Lung (tissue), 11 donors: ENCODE measurements at regions not wholly inside any gene's neighbourhood (a gene's known extent, or its start where the extent isn't known, plus 50 kb on each side); places are given as distances from the start of the nearest gene placed in this dataset.

ENCODE experiments used
- ATAC-seq: fragments of 200-7000 bp; cut with Tn5 transposase; one replicate; pipeline ENCODE4 v1.9.1; 2020; ENCODE audit warnings: moderate number of reproducible peaks; ENCODE audit not compliant: insufficient read depth, low FRiP score
- DNase-seq, 3 donors: peaks; one replicate each; pipeline ENCODE4 v3.0.0-alpha.2; 2013 to 2017
- H3K27ac ChIP-seq, 2 donors: one replicate each; pipeline ENCODE4 v1.5.1; 2013; ENCODE audit warnings: mild to moderate bottlenecking in 2 of 2, moderate library complexity in 2 of 2, control low read depth in 1 of 2, inconsistent platforms in 1 of 2, low read depth in 1 of 2, low read length in 1 of 2
- H3K27me3 ChIP-seq, 3 donors: one replicate each; pipeline ENCODE4 v1.5.1; 2013; ENCODE audit warnings: low read length in 2 of 3; ENCODE audit not compliant: control insufficient read depth in 3 of 3, insufficient read depth in 3 of 3
- H3K36me3 ChIP-seq, 4 donors: one replicate each; pipeline ENCODE4 v1.5.1; 2013; ENCODE audit warnings: low read length in 4 of 4, mild to moderate bottlenecking in 1 of 4, moderate library complexity in 1 of 4; ENCODE audit not compliant: control insufficient read depth in 4 of 4, insufficient read depth in 4 of 4
- H3K4me1 ChIP-seq, 5 donors: one replicate each; pipeline ENCODE4 v1.5.1; 2013; ENCODE audit warnings: low read length in 5 of 5, mild to moderate bottlenecking in 2 of 5, moderate library complexity in 1 of 5; ENCODE audit not compliant: control insufficient read depth in 5 of 5, insufficient read depth in 5 of 5
- H3K4me3 ChIP-seq: one replicate; pipeline ENCODE4 v1.5.1; 2013; ENCODE audit warnings: mild to moderate bottlenecking, control low read depth, moderate library complexity
- H3K9ac ChIP-seq, 2 donors: one replicate each; pipeline ENCODE4 v1.5.1; 2013; ENCODE audit warnings: low read length in 2 of 2, control low read depth in 1 of 2; ENCODE audit not compliant: insufficient read depth in 1 of 2
- H3K9me3 ChIP-seq, 4 donors: one replicate each; pipeline ENCODE4 v1.5.1; 2013; ENCODE audit warnings: low read length in 3 of 4, mild to moderate bottlenecking in 1 of 4, moderate library complexity in 1 of 4; ENCODE audit not compliant: control insufficient read depth in 4 of 4, insufficient read depth in 3 of 4
- WGBS, 2 donors: extraction: QIAGEN DNeasy Blood & Tissue Kit; methylation state at CpG; one replicate each; pipeline ENCODE4 v1.1.7; 2013; 5-methylcytosine and 5-hydroxymethylcytosine counted together
- TF ChIP-seq, protein P1 (sequence below): IDR thresholded peaks from 2 replicates; pipeline ENCODE4 v1.5.1; 2012; ENCODE audit warnings: mild to moderate bottlenecking; ENCODE audit errors: control extremely low read depth, extremely low read depth
- donor health status: control.
- donor health status: control.
- donor health status: Bipolar disorder and iron deficiency.
- donor health status: healthy.
- donor health status: DM: yes; HTN: yes; CAD: no.

DNA sequence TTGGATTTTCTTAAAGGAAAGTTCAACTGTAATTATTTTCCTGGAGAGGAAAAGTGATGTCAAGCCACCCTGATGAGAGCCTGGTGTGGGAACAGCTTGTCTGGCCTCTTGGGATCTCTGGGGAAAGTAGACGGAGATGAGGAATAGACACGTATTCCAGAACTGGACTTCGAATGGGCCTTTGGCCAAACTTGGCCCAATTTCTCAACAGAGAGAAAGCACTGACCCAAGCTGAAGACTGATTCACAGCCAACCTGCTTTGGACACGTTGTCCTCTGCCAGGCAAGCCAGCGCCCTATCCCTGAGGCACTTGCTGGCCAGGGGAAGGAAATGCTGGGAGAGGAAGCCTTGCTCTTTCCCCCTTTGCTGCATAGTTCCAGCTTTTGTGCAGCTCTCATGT, 70.8 kb upstream of the CTAGE1 start:
- H3K9me3 ChIP-seq = no peaks in the 10 kb centered on the region
- no peaks in the 10 kb centered on the region for H3K36me3 ChIP-seq
- H3K27ac ChIP-seq = no peak overlapping the region
- H3K4me1 ChIP-seq = peaks cover 0 to 12% (median 0%) of the 10 kb centered on the region in 5 donors
- whole genome bisulfite sequencing, 2 donors = 67 to 86% methylated on average over 5 of the region's 5 CpGs
- H3K9ac ChIP-seq = no peak overlapping the region
- ATAC-seq (no peak), DNase-seq (no peak)
- H3K4me3 ChIP-seq = no peak overlapping the region
- H3K27me3 ChIP-seq = no peaks in the 10 kb centered on the region
- TF ChIP-seq, protein P1, sequence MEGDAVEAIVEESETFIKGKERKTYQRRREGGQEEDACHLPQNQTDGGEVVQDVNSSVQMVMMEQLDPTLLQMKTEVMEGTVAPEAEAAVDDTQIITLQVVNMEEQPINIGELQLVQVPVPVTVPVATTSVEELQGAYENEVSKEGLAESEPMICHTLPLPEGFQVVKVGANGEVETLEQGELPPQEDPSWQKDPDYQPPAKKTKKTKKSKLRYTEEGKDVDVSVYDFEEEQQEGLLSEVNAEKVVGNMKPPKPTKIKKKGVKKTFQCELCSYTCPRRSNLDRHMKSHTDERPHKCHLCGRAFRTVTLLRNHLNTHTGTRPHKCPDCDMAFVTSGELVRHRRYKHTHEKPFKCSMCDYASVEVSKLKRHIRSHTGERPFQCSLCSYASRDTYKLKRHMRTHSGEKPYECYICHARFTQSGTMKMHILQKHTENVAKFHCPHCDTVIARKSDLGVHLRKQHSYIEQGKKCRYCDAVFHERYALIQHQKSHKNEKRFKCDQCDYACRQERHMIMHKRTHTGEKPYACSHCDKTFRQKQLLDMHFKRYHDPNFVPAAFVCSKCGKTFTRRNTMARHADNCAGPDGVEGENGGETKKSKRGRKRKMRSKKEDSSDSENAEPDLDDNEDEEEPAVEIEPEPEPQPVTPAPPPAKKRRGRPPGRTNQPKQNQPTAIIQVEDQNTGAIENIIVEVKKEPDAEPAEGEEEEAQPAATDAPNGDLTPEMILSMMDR = no peak

DNA sequence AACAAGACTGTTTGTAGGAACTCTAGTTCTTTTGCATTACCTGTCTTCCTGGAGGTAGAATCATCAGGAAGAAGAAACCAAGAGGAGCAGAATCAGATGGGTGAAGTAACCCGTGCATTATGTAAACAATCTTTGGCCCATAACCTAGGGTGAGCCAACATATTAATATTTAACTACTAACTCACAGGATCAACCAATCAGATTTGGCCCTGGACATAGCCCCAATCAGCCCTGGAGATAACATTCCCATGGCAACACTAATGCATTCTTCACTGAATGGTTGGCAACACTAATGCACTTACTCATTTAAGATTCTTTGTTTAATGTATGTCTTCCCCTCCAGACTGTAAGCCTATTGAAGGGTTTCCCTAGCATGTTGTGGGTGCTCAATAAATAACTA, 72.0 kb upstream of the CTAGE1 start:
- no peaks in the 10 kb centered on the region for H3K27me3 ChIP-seq
- peaks cover 0 to 16% (median 0%) of the 10 kb centered on the region in 5 donors for H3K4me1 ChIP-seq
- TF ChIP-seq, protein P1 = no peak
- H3K4me3 ChIP-seq = no peak overlapping the region
- H3K9me3 ChIP-seq = no peaks in the 10 kb centered on the region
- H3K27ac ChIP-seq = no peak overlapping the region
- H3K9ac ChIP-seq = no peak overlapping the region
- no peak for ATAC-seq
- H3K36me3 ChIP-seq = no peaks in the 10 kb centered on the region
- WGBS, 2 donors = 26 to 67% methylated on average over 1 of the region's 1 CpG
- DNase-seq = no peak

- H3K27ac ChIP-seq = no peak overlapping the region
These were observed 72.7 kb upstream of the CTAGE1 start for GRCh38 chr18:22490429-22490846.

More at GRCh38 chr18:22490429-22490846, 72.7 kb upstream of the CTAGE1 start:
- no peak overlapping the region for H3K4me3 ChIP-seq
- ATAC-seq (no peak), DNase-seq (no peak)
- TF ChIP-seq, protein P1 = no peak
- no peaks in the 10 kb centered on the region for H3K36me3 ChIP-seq
- whole genome bisulfite sequencing, 2 donors = 45 to 50% methylated on average over 4 of the region's 4 CpGs
- peaks cover 0 to 16% (median 0%) of the 10 kb centered on the region in 5 donors for H3K4me1 ChIP-seq
- no peaks in the 10 kb centered on the region for H3K27me3 ChIP-seq
- H3K9ac ChIP-seq = no peak overlapping the region
- H3K9me3 ChIP-seq = no peaks in the 10 kb centered on the region
